HEK293T (cell line): ENCODE measurements at regions not wholly inside any gene's neighbourhood (a gene's known extent, or its start where the extent isn't known, plus 50 kb on each side); places are given as distances from the start of the nearest gene placed in this dataset.

ENCODE experiments used
- ARNT ChIP-seq: fragments of 450-650 bp; IDR thresholded peaks from 2 replicates; pipeline ENCODE4 v1.6.1; 2017; ENCODE audit warnings: mild to moderate bottlenecking
- BHLHE40 ChIP-seq: fragments of 450-650 bp; IDR thresholded peaks from 2 replicates; pipeline ENCODE4 v1.6.1; 2016; ENCODE audit warnings: mild to moderate bottlenecking, moderate library complexity, borderline replicate concordance
- CTBP1 ChIP-seq: fragments of 450-650 bp; IDR thresholded peaks from 2 replicates; pipeline ENCODE4 v1.6.1; 2016; ENCODE audit warnings: borderline replicate concordance
- ELF4 ChIP-seq: fragments of 450-650 bp; IDR thresholded peaks from 2 replicates; pipeline ENCODE4 v1.6.1; 2017; ENCODE audit warnings: antibody characterized with exemption
- FOXA1 ChIP-seq: fragments of 450-650 bp; IDR thresholded peaks from 2 replicates; pipeline ENCODE4 v1.6.1; 2016; ENCODE audit warnings: mild to moderate bottlenecking
- FOXK2 ChIP-seq: fragments of 450-650 bp; IDR thresholded peaks from 2 replicates; pipeline ENCODE4 v1.6.1; 2016; ENCODE audit warnings: mild to moderate bottlenecking
- FOXM1 ChIP-seq: fragments of 450-650 bp; IDR thresholded peaks from 2 replicates; pipeline ENCODE4 v1.6.1; 2017; ENCODE audit warnings: mild to moderate bottlenecking, borderline replicate concordance
- HDGF ChIP-seq: fragments of 450-650 bp; IDR thresholded peaks from 2 replicates; pipeline ENCODE4 v1.6.1; 2017; ENCODE audit warnings: antibody characterized with exemption, borderline replicate concordance
- NFRKB ChIP-seq: fragments of 450-650 bp; IDR thresholded peaks from 2 replicates; pipeline ENCODE4 v1.6.1; 2016; ENCODE audit warnings: mild to moderate bottlenecking, moderate library complexity
- PKNOX1 ChIP-seq: fragments of 450-650 bp; IDR thresholded peaks from 2 replicates; pipeline ENCODE4 v1.6.1; 2016
- SP1 ChIP-seq: fragments of 450-650 bp; IDR thresholded peaks from 2 replicates; pipeline ENCODE4 v1.6.1; 2017
- SUZ12 ChIP-seq: fragments of 450-650 bp; IDR thresholded peaks from 2 replicates; pipeline ENCODE4 v1.6.1; 2016; ENCODE audit warnings: mild to moderate bottlenecking
- TARDBP ChIP-seq: fragments of 450-650 bp; IDR thresholded peaks from 2 replicates; pipeline ENCODE4 v1.6.1; 2016
- ZNF384 ChIP-seq: fragments of 450-650 bp; IDR thresholded peaks from 2 replicates; pipeline ENCODE4 v1.6.1; 2016

DNA sequence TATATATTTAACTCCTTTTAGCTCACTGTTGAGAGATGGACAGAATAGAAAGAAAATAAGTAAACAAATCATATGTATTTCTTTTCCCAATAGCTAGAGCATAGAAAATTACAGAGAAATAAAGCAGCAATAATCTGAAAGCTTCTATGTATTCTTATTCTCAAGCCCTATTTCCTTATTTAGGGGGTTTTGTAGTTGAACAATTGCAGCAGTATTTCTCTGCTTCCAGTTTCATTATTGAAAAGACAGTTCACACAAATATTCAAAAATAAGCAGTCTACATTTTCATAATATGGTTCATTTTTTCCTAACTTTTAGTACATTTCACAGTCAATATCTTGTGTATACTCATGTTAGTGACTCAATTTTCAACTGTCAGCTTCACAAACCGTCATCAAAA, 638.2 kb downstream of the MRPL39 start:
- TF ChIP-seq FOXM1 (no peak), ZNF384 (no peak), SUZ12 (no peak), SP1 (no peak), BHLHE40 (no peak), NFRKB (no peak), FOXA1 (no peak), CTBP1 (no peak), PKNOX1 (no peak), ARNT (no peak), HDGF (no peak), FOXK2 (no peak), TARDBP (no peak), ELF4 (no peak)
